ENCODE measurements at regions not wholly inside any gene's neighbourhood (a gene's known extent, or its start where the extent isn't known, plus 50 kb on each side); places are given as distances from the start of the nearest gene placed in this dataset.
"Not testable (repeated sequence)": the region's sequence is repeated elsewhere in the genome, so short reads cannot be mapped to it uniquely, and the experiment has no call there.

DNA sequence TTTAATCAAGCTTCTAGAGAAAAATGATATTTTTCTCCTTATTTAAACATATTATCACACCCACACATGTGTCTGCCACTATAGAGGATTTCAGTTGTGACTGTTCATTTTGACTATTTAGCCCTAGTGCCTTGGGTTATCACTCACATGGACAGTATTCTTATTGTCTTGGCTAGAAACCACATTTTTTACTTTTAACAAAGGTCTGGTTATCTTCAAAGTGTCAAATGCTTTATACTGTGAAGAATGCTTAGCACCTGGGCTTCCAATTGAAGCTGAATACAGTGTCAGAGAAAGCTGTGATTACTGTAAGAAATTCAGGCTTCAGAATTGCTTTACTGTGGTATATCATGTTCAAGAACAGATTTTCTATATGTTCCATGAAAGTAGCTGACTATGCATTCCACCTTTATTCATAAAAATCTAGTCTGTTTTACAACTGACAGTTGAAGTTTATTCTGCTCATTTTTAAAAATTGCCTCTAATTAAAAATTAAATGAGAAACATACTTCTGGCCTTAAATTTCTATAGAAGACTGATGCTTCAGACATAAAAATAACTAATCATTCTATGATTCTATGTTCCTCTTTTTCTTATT lies 278.6 kb downstream of the SEMA3D start:
- no peak for DNase-seq
- no peak for TF ChIP-seq POLR2A (IDR thresholded peaks at IDR 0.05; ENCODE audit: low read length)
- TF ChIP-seq GATA1 (IDR thresholded peaks at IDR 0.05; ENCODE audit: low read depth, low read length), result no peak

DNA sequence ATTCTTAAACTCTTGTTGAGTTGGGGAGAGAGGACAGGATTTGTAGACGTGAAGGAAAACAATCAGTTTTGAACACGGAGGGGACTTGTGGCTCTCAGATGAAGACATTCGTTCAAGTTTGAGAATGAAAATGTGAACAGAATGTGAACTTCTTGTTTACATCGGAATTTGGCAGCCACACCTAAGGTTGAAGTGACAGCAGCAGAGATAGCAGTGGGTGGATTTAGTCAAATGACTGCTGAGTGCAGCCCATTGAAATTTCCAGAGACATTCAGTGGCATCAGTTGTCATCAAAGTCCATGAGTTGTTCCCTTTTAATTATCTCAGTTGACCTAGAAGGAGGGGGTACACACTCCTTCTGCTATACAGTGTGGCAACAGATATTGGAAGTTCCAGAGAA lies 280.0 kb downstream of the SEMA3D start:
- DNase-seq, result no peak
- TF ChIP-seq GATA1 (IDR thresholded peaks at IDR 0.05; ENCODE audit: low read depth, low read length) (no peak), POLR2A (IDR thresholded peaks at IDR 0.05; ENCODE audit: low read length) (no peak)

DNA sequence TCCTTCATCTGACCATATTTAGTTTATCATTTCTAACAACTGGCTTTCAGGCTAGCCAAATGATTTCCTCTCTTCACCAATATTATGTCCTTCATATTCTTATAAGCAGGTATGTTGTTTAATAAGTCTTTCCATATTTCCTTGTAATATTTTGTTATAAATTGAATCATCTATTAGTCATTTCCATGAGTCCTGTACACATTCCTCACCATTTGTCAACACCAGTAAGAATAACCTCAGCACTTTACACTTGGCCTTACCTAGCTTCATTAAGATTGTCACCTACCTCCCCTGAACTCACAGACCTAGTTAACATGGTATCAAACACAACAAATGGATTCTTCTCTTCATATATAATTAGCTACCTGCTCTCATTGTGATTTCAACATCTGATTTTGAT lies 282.3 kb downstream of the SEMA3D start:
- DNase-seq, result no peak

DNA sequence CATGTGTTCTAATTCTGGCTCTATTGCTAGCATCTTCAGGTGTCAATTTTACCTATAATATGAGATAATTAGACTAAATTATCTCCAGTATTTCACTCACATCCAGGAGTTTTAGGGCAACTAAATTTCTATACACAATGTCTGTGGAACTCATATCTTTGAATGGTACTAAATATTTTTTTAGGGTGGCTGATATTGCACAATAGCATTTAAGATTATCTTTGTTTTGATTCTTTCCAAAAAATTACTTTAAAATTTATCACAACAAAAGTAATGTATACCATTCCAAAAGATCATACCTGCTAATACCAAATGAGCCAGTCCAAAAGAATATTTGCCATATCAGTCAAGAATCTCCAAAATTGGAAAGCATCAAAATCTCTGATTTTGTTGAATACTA lies 285.5 kb downstream of the SEMA3D start:
- TF ChIP-seq GATA1 (IDR thresholded peaks at IDR 0.05; ENCODE audit: low read depth, low read length) (no peak), POLR2A (IDR thresholded peaks at IDR 0.05; ENCODE audit: low read length) (no peak)
- no peak for DNase-seq

More for the DNA sequence above, 282.3 kb downstream of the SEMA3D start:
- no peak for TF ChIP-seq POLR2A (IDR thresholded peaks at IDR 0.05; ENCODE audit: low read length)
- TF ChIP-seq GATA1 (IDR thresholded peaks at IDR 0.05; ENCODE audit: low read depth, low read length), result no peak

DNA sequence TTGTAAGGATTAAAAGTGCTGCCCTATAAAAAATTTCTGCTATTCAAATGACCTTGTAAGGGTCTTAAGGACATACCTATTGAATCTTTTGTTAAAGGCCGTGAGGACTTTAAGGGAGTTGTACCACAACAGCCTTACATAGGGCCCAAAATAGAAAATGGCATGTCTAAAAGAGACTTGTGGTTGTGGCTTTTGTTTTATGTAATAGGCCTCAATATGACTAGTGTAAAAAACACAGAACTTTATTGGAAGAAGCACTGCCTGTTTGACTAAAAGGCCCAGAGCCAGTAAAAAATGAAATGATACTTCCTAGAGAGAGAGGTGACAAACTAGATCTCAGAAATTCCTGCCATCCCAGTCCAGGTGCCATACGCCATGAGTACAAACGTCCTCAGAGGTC lies 286.6 kb downstream of the SEMA3D start:
- no peak for TF ChIP-seq POLR2A (IDR thresholded peaks at IDR 0.05; ENCODE audit: low read length)
- no peak for TF ChIP-seq GATA1 (IDR thresholded peaks at IDR 0.05; ENCODE audit: low read depth, low read length)

DNA sequence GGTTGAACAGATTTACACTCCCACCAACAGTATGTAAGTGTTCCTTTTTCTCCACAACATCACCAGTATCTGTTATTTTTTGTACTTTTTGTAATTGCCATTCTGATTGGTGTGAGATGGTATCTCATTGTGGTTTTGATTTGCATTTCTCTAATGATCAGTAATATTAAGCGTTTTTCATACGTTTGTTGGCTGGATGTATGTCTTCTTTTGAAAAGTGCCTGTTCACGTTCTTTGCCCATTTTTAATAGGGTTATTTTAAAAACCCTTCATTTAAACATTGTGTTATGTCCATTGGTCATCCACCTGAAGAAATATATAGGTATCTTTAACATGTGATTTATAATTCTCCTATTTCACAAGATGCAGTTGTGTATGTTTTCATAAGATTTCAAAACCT lies 291.3 kb downstream of the SEMA3D start:
- TF ChIP-seq GATA1 (IDR thresholded peaks at IDR 0.05; ENCODE audit: low read depth, low read length), result no peak
- no peak for TF ChIP-seq POLR2A (IDR thresholded peaks at IDR 0.05; ENCODE audit: low read length)
- DNase-seq, result no peak

More for the DNA sequence above, 286.6 kb downstream of the SEMA3D start:
- no peak for DNase-seq

DNA sequence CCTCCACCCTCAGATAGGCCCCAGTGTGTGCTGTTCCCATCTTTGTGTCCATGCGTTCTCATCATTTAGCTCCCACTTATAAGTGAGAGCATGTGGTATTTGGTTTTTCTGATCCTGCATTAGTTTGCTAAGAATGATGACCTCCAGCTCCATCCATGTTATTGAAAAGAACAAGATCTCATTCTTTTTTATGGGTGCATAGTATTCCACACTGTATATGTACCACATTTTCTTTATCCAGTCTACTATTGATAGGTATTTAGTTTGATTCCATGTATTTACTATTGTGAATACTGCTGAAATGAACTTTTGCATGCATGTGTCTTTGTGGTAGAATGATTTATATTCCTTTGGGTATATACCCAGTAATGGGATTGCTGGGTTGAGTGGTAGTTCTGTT lies 303.3 kb downstream of the SEMA3D start:
- not testable (repeated sequence) for DNase-seq

DNA sequence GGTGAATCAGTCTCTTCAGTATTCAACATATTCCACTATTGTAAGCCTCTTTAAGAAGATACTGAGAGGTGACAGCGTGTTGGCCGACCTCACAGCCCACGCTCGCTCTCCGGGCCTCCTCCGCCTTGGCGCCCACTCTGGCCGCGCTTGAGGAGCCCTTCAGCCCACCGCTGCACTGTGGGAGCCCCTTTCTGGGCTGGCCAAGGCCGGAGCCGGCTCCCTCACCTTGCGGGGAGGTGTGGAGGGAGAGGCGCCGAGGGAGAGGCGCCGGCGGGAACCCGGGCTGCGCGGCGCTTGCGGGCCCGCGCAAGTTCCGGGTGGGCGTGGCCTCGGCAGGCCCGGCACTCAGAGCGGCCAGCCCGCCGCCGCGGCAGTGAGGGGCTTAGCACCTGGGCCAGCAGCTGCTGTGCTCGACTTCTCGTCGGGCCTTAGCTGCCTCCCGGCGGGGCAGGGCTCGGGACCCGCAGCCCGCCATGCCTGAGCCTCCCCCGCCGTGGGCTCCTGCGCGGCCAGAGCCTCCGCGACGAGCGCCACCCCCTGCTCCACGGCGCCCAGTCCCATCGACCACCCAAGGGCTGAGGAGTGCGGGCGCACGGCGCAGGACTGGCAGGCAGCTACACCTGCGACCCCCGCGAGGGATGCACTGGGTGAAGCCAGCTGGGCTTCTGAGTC lies 306.4 kb downstream of the SEMA3D start:
- DNase-seq, result not testable (repeated sequence)

DNA sequence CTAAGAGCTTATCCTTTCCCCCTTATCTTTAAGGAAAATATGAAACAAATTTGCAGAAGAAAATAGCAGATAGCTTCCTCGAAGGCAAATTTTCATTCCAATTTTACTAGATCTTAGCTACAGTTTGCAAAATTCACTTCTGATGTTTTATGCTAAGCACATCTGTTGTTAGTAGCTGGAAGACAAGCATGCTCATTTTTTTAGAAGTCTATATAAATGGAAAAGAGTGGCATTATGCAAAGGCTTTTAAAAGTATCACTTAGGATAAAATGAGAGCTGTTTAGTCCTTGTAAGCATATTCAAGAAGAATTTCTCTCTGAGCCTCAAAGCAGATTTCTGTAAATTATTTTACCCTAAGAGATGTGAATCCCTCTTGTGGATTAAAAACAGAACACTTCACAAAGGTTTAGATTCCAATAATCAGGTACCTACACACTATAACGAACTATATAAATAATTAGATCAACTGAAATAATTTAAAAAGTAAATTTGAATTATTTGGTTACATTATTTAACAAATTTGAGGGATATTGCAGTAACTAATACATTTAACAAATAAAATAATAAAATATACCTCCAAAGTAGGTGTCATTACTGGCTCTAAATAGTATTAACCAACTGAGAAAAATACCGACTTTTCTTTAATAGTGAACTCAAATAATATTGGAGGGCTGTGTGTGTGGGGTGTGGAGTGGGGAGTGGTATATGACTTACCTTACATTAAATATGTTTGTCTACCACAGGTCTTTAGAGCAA lies 307.1 kb downstream of the SEMA3D start:
- TF ChIP-seq GATA1 (IDR thresholded peaks at IDR 0.05; ENCODE audit: low read depth, low read length) (no peak), POLR2A (IDR thresholded peaks at IDR 0.05; ENCODE audit: low read length) (no peak)
- no peak for DNase-seq

DNA sequence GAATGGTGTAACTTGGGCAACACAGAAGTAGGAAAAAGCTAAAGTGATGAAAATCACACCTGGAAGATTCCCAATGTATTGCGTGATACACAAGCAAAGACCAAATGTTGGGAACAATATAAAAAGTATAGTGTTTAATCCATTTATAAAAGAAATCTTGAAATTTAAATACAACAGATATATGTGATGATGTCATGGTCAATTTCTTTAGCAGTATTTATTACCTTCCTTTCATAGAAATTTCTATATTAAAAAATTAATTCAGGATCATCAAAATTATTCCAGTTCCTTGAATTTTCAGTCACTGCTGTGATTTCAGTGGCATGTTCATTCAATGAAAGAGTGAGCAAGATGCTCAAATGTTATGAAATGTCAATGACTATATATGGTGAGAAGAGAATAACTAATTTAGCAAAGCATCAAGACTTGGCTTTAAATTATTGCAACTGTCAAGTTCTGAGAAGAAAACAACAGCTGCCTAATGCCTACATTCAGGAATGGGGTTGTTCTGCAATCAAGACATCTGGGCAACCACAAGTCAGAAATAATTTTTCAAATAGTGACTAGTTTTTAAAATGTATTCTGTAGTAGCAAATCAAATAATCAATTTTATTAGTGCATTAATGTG lies 308.8 kb downstream of the SEMA3D start:
- DNase-seq, result no peak
- TF ChIP-seq POLR2A (IDR thresholded peaks at IDR 0.05; ENCODE audit: low read length), result no peak
- TF ChIP-seq GATA1 (IDR thresholded peaks at IDR 0.05; ENCODE audit: low read depth, low read length), result no peak

DNA sequence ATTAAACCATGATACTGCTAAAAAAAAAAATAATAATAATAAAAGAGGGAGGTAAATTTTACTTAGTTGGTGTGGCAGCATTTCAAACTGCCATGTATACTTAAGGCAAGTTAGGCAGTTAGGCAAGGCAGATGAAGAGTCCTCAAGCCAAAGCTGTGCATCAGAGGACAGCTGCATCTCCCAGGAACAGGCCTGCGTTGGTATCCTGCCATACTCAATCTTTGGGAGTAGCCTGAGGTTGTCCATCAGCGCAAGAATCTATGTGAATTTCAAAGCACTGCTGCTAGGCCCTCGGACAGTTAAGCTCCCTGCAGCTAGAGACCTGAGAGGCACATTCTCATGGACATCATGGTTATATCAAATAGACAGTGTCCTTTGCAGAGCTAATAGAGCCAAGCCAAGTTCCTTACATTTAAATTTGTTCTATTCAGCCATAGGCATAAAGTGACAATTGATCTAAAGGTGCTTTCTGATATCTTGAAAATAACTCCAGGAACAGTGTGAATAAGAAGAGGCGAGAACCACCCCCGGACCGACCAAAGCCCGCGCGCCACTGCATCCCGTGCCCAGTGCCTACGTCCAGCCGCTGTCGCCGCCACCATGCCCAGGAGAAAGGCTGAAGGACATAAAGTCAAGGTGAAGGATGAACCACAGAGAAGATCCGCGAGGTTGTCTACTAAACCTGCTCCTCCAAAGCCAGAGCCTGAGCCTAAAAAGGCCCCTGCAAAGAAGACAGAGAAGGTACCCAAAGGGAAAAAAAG lies 310.6 kb downstream of the SEMA3D start:
- TF ChIP-seq POLR2A (IDR thresholded peaks at IDR 0.05; ENCODE audit: low read length) (no peak), GATA1 (IDR thresholded peaks at IDR 0.05; ENCODE audit: low read depth, low read length) (no peak)

DNA sequence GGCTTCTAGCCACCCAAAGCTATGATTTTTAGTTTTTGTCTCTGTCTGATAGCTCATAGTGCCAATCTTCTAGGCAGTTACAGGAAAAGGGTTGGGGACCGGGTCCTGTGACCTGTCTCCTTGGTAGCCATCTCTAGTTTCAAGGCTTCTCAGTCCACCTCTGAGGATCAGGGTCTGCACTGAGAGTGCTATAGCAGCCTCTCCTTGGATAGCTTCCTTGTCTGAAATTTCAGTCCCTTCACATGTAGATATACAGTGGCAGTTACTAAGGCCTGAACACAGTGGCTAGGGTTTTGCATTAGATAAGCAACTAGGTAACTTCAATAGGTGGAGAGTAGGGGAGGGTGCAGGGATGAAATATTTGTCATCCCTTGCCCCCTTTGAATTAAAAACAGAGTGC lies 321.3 kb downstream of the SEMA3D start:
- TF ChIP-seq POLR2A (IDR thresholded peaks at IDR 0.05; ENCODE audit: low read length) (no peak), GATA1 (IDR thresholded peaks at IDR 0.05; ENCODE audit: low read depth, low read length) (no peak)

More for the DNA sequence above, 310.6 kb downstream of the SEMA3D start:
- DNase-seq, result no peak

DNA sequence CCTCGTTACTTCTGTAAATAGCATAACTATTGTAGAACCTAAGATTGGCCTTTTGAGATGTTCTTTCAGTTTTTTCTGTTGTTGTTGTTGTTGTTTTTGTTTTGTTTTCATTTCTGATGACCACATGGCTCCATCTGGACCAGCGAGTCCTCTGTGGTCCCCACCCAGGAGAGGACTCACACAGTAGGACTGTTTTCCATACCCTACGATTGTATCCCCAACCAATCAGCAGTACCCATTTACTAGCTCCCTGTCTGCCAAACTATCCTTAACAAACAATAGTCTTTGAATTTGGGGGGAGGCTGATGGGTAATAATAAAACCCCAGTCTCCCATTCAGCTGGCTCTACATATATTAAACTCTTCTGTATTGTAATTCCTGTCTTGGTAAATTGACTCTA lies 329.5 kb downstream of the SEMA3D start:
- TF ChIP-seq POLR2A (IDR thresholded peaks at IDR 0.05; ENCODE audit: low read length) (no peak), GATA1 (IDR thresholded peaks at IDR 0.05; ENCODE audit: low read depth, low read length) (no peak)
- no peak for DNase-seq

More for the DNA sequence above, 321.3 kb downstream of the SEMA3D start:
- no peak for DNase-seq

DNA sequence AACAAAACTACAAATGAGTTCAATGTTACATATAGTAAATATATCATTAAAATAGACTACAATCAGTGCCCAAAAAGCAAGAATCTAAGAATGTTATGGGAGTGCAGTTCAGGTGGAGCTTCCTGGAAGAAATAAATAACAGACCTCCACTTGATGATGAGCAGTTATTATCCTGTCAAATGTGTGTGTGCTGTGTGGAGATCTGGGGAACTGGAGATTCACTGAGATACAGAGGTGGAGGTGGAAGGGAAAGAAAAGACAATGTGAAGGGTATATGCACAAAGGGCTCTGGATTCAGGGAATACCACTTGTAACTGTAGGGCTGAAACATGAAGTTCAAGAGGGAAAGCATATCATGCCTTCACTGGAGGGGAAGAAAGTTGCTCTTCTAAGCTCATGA lies 331.1 kb downstream of the SEMA3D start:
- TF ChIP-seq GATA1 (IDR thresholded peaks at IDR 0.05; ENCODE audit: low read depth, low read length) (no peak), POLR2A (IDR thresholded peaks at IDR 0.05; ENCODE audit: low read length) (no peak)

DNA sequence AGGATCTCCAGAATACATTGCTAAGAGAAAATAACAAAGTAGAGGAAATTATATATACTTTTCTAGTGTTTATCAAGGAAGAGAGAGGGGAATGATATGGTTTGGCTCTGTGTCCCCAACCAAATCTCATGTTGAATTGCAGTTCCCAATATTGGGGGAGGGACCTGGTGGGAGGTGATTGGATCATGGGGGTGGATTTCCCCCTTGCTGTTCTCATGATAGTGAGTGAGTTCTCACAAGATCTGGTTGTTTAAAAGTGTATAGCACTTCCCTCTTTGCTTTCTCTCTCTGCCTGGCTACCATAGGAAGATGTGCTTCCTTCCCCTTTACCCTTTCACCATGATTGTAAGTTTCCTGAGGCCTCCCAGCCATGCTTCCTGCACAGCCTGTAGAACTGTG lies 337.9 kb downstream of the SEMA3D start:
- DNase-seq, result not testable (repeated sequence)

More for the DNA sequence above, 331.1 kb downstream of the SEMA3D start:
- DNase-seq, result no peak
